Heart left ventricle (tissue), 13 donors: ENCODE measurements at regions not wholly inside any gene's neighbourhood (a gene's known extent, or its start where the extent isn't known, plus 50 kb on each side); places are given as distances from the start of the nearest gene placed in this dataset.

ENCODE experiments used
- CTCF ChIP-seq, 12 donors: fragments of 200-600 bp; sonication (generic) in 4 of 12; IDR thresholded peaks; one replicate each; pipeline versions ENCODE4 v1.5.0 to v1.8.0; 2018 to 2022; ENCODE audit warnings: antibody characterized with exemption in 12 of 12, mild to moderate bottlenecking in 5 of 12
- POLR2A ChIP-seq, 2 donors: fragments of 450-650 bp; IDR thresholded peaks; one replicate each; pipeline ENCODE4 v1.6.1; 2017; ENCODE audit warnings: antibody characterized with exemption in 2 of 2, mild to moderate bottlenecking in 2 of 2, moderate library complexity in 2 of 2
- donor health status: ischemic (EF 13 %, LVEDD 7.1; RV severe dilation, severe dysfunction).
- donor health status: DM: no; HTN: yes; CAD: no.
- donor health status: DM: no; HTN: no; CAD: no.
- donor health status: ischemic (EF 25% LVEDD 6.9; RV normal size, moderate dysfunction).
- donor health status: ischemic (EF 25% LVEDD 5.7; RV mildly dilated, moderate dysfunction).
- donor health status: ischemic (EF 35%, LVEDD 5.7; RV mildly dilated, moderate dysfunction).
- donor health status: nonischemic (EF 11% LVEDD 7.7; RV severe dilation, severe dysfunction).
- donor health status: DM: yes; HTN: yes; CAD: no.
- donor health status: PGD.
- donor health status: ischemic (EF 29% LVEDD 5.4; RV normal size, mild dysfunction).
- donor health status: nonischemic (EF 23%, LVEDD 6.1; RV moderate dilation, normal function).

- no peak for TF ChIP-seq CTCF (IDR thresholded peaks at IDR 0.05)
- no peak for TF ChIP-seq POLR2A (IDR thresholded peaks at IDR 0.05)
These were observed 54.6 kb upstream of the BOLA1 start for GRCh38 chr1:149844650-149845255.
